HCT116 (cell line): ENCODE measurements at regions not wholly inside any gene's neighbourhood (a gene's known extent, or its start where the extent isn't known, plus 50 kb on each side); places are given as distances from the start of the nearest gene placed in this dataset.

Experiments used
- ATAC-seq: fragments of 200-7000 bp; cut with Tn5 transposase; 2 replicates; pipeline ENCODE4 v1.9.1; 2020; ENCODE audit warnings: mild to moderate bottlenecking, moderate library complexity
- BruUV-seq: library from RNA; stranded (reverse); fragments of 400-500 nt; replicated peaks from 2 replicates; lab custom pipeline; 2021; lab: Mats Ljungman, UMichigan
- CTCF ChIA-PET: fragments of 300-600 bp; sonication (Branson Sonifier 250); formaldehyde crosslinking; loops from one replicate; lab custom pipeline; 2021; ENCODE audit warnings: antibody characterized with exemption; lab: Charles Lee
- POLR2A ChIA-PET: fragments of 300-600, 350-600 bp; sonication (Branson Sonifier 250); formaldehyde crosslinking; loops from one replicate; lab custom pipeline; 2021; ENCODE audit warnings: antibody characterized with exemption; lab: Charles Lee
- RAD21 ChIA-PET, 2 experiments: fragments of 300-600 bp; sonication (Branson Sonifier 250); formaldehyde crosslinking; loops; one replicate each; lab custom pipeline; 2023; ENCODE audit warnings: low total read pairs in 2 of 2; ENCODE audit not compliant: uncharacterized antibody in 2 of 2, unreplicated experiment in 2 of 2, low non-redundant PET in 1 of 2; lab: Charles Lee
- DNase-seq: peaks from one replicate; pipeline ENCODE4 v3.0.0-alpha.2; 2010; ENCODE audit warnings: low read depth, low spot score
- H2AFZ ChIP-seq: fragments of 200-600 bp; shearing (Covaris generic), sonication (generic); 2 replicates; pipeline ENCODE4 v1.6.1; 2017; ENCODE audit warnings: low read depth, mixed run types, mixed read lengths, antibody characterized with exemption, low read length; ENCODE audit not compliant: poor library complexity, severe bottlenecking
- H3K27ac ChIP-seq: 2 replicates; pipeline ENCODE4 v1.5.1; 2012; ENCODE audit warnings: low read depth, low read length
- H3K27me3 ChIP-seq: fragments of 200-600 bp; sonication (generic); 2 replicates; pipeline ENCODE4 v1.6.1; 2016; ENCODE audit warnings: mixed run types, low read length, mixed read lengths; ENCODE audit not compliant: insufficient read depth
- H3K36me3 ChIP-seq, 2 experiments: fragments of 200-500 bp in 1 of 2; fragments of 200-600 bp in 1 of 2; sonication (Bioruptor generic) in 1 of 2; sonication (generic) in 1 of 2; 2 replicates each; pipeline versions ENCODE4 v1.5.1 to v1.6.1; 2014 to 2016; ENCODE audit warnings: low read length in 2 of 2, inconsistent platforms in 1 of 2, mixed read lengths in 1 of 2, mixed run types in 1 of 2; ENCODE audit not compliant: insufficient read depth in 2 of 2, control insufficient read depth in 1 of 2
- H3K4me1 ChIP-seq, 2 experiments: fragments of 200-600 bp in 1 of 2; sonication (generic) in 1 of 2; 2 replicates each; pipeline versions ENCODE4 v1.5.1 to v1.6.1; 2012 to 2017; ENCODE audit warnings: low read length in 2 of 2, inconsistent platforms in 1 of 2, mild to moderate bottlenecking in 1 of 2, mixed read lengths in 1 of 2, mixed run types in 1 of 2, moderate library complexity in 1 of 2; ENCODE audit not compliant: insufficient read depth in 2 of 2, control insufficient read depth in 1 of 2
- H3K4me2 ChIP-seq: fragments of 200-600 bp; sonication (generic); 2 replicates; pipeline ENCODE4 v1.6.1; 2017; ENCODE audit warnings: mixed run types, low read length, mixed read lengths
- H3K4me3 ChIP-seq, 2 experiments: fragments of 200-600 bp in 1 of 2; sonication (generic) in 1 of 2; replicated peaks in 1 of 2; 2 replicates each; pipeline ENCODE4 v1.5.1; 2011 to 2016; ENCODE audit warnings: low read length in 2 of 2, control low read depth in 1 of 2, low read depth in 1 of 2, mild to moderate bottlenecking in 1 of 2, mixed read lengths in 1 of 2, mixed run types in 1 of 2
- H3K79me2 ChIP-seq: fragments of 200-600 bp; sonication (generic); 2 replicates; pipeline ENCODE4 v1.6.1; 2017; ENCODE audit warnings: mild to moderate bottlenecking, mixed run types, low read length, moderate library complexity, mixed read lengths; ENCODE audit not compliant: insufficient read depth
- H3K9ac ChIP-seq: fragments of 200-600 bp; sonication (generic); 2 replicates; pipeline ENCODE4 v1.6.1; 2016; ENCODE audit warnings: low read length, mixed read lengths
- H3K9me2 ChIP-seq: fragments of 200-600 bp; sonication (generic), shearing (Covaris generic); 2 replicates; pipeline ENCODE4 v1.6.1; 2017; ENCODE audit warnings: mixed run types, mild to moderate bottlenecking, moderate library complexity; ENCODE audit not compliant: insufficient read depth
- H3K9me3 ChIP-seq, 2 experiments: fragments of 200-500 bp in 1 of 2; fragments of 200-600 bp in 1 of 2; sonication (Bioruptor generic) in 1 of 2; sonication (generic) in 1 of 2; 2 replicates each; pipeline ENCODE4 v1.6.1; 2014 to 2017; ENCODE audit warnings: low read length in 2 of 2, mixed read lengths in 2 of 2, inconsistent platforms in 1 of 2, low read depth in 1 of 2, mild to moderate bottlenecking in 1 of 2, mixed run types in 1 of 2, moderate library complexity in 1 of 2; ENCODE audit not compliant: control insufficient read depth in 1 of 2, insufficient read depth in 1 of 2
- H4K20me1 ChIP-seq: fragments of 200-600 bp; sonication (generic), shearing (Covaris generic); 2 replicates; pipeline ENCODE4 v1.6.1; 2017; ENCODE audit warnings: mixed run types, mild to moderate bottlenecking, moderate library complexity; ENCODE audit not compliant: insufficient read depth
- ATF3 ChIP-seq: IDR thresholded peaks from 2 replicates; pipeline ENCODE4 v1.6.1; 2012
- CBX3 ChIP-seq: IDR thresholded peaks from 2 replicates; pipeline ENCODE4 v1.6.1; 2012; ENCODE audit warnings: low read depth
- CTCF ChIP-seq, 3 experiments: fragments of 200-600 bp in 1 of 3; sonication (generic) in 1 of 3; IDR thresholded peaks in 2 of 3; conservative IDR thresholded peaks in 1 of 3; 2 replicates each; pipeline ENCODE4 v1.5.1; 2012 to 2017; ENCODE audit warnings: low read depth in 2 of 3, low read length in 2 of 3, antibody characterized with exemption in 1 of 3, borderline replicate concordance in 1 of 3, control low read depth in 1 of 3, mild to moderate bottlenecking in 1 of 3, mixed read lengths in 1 of 3, mixed run types in 1 of 3, moderate library complexity in 1 of 3; ENCODE audit not compliant: insufficient read depth in 1 of 3
- EZH2 ChIP-seq: fragments of 200-600 bp; sonication (generic); IDR thresholded peaks from 2 replicates; pipeline ENCODE4 v1.6.1; 2017; ENCODE audit warnings: antibody characterized with exemption, mixed run types
- EZH2phosphoT487 ChIP-seq: fragments of 200-600 bp; IDR thresholded peaks from 2 replicates; pipeline ENCODE4 v1.6.1; 2018; ENCODE audit warnings: antibody characterized with exemption, borderline replicate concordance
- POLR2AphosphoS5 ChIP-seq: IDR thresholded peaks from 2 replicates; pipeline ENCODE4 v1.6.1; 2011; ENCODE audit warnings: mild to moderate bottlenecking, low read depth, low read length, moderate library complexity
- RAD21 ChIP-seq: IDR thresholded peaks from 2 replicates; pipeline ENCODE4 v1.6.1; 2012; ENCODE audit warnings: low read depth, mild to moderate bottlenecking
- SRF ChIP-seq: IDR thresholded peaks from 2 replicates; pipeline ENCODE4 v1.6.1; 2012; ENCODE audit warnings: low read depth
- ZBTB33 ChIP-seq: IDR thresholded peaks from 2 replicates; pipeline ENCODE4 v1.6.1; 2011; ENCODE audit warnings: mild to moderate bottlenecking, low read length, moderate library complexity; ENCODE audit not compliant: insufficient replicate concordance; ENCODE audit errors: extremely low read depth
- intact Hi-C: fragments of 100-400 bp; cut with micrococcal nuclease; formaldehyde crosslinking; loops from 2 replicates; pipeline ENCODE4 v1.10.0; 2022

- intact Hi-C loops = no loop called here
- peaks cover 54% of the 10 kb centered on the region for H3K27me3 ChIP-seq
- H3K4me2 ChIP-seq = no peak overlapping the region
- no peaks in the 10 kb centered on the region for H4K20me1 ChIP-seq
- DNase-seq = no peak
- H3K9me2 ChIP-seq = no peaks in the 10 kb centered on the region
- no peaks in the 10 kb centered on the region for H3K36me3 ChIP-seq
- no peak for TF ChIP-seq EZH2
- TF ChIP-seq ZBTB33 = no peak
- no peak for TF ChIP-seq SRF
- TF ChIP-seq EZH2phosphoT487 = no peak
- no peak for TF ChIP-seq POLR2AphosphoS5
- no peak for TF ChIP-seq CBX3
- no peak for TF ChIP-seq CTCF (IDR thresholded peaks at IDR 0.05 in 2 of 3, conservative IDR thresholded peaks at IDR 0.05 in 1 of 3; ENCODE audit: borderline replicate concordance in 1 of 3, insufficient read depth in 1 of 3, low read depth in 2 of 3, low read length in 2 of 3)
- no peak for TF ChIP-seq ATF3
- TF ChIP-seq RAD21 = no peak
- no peak overlapping the region for H3K4me3 ChIP-seq
- ChIA-PET RAD21 (no interaction called here), CTCF (no interaction called here), POLR2A (no interaction called here)
- H3K27ac ChIP-seq = no peak overlapping the region
- H3K4me1 ChIP-seq = no peaks in the 10 kb centered on the region
- no peak overlapping the region for H2AFZ ChIP-seq
- H3K9me3 ChIP-seq = no peaks in the 10 kb centered on the region
- no TSS peak for BruUV-seq
- no peaks in the 10 kb centered on the region for H3K79me2 ChIP-seq
- no peak overlapping the region for H3K9ac ChIP-seq
- no peak for ATAC-seq
Measured at GRCh38 chr10:118203461-118203860, 138.7 kb downstream of the FAM204A start.
